B cell (primary cell): ENCODE measurements at regions not wholly inside any gene's neighbourhood (a gene's known extent, or its start where the extent isn't known, plus 50 kb on each side); places are given as distances from the start of the nearest gene placed in this dataset.

ENCODE experiments used
- ATAC-seq: fragments of 200-7000 bp; cut with Tn5 transposase; one replicate; pipeline ENCODE4 v1.10.0; 2021; ENCODE audit warnings: low read depth, mild to moderate bottlenecking, moderate number of reproducible peaks, moderate library complexity
- CTCF ChIA-PET: fragments of 350-600 bp; sonication (Branson Sonifier 250); formaldehyde crosslinking; loops from one replicate; lab custom pipeline; 2021; ENCODE audit warnings: antibody characterized with exemption, inconsistent platforms; lab: Charles Lee
- POLR2A ChIA-PET: fragments of 350-600 bp; sonication (Branson Sonifier 250); formaldehyde crosslinking; loops from one replicate; lab custom pipeline; 2021; ENCODE audit warnings: antibody characterized with exemption; lab: Charles Lee
- DNase-seq: peaks from one replicate; pipeline ENCODE4 v3.0.0; 2013
- H2AFZ ChIP-seq: 2 replicates; pipeline ENCODE4 v1.6.1; 2012; ENCODE audit warnings: mild to moderate bottlenecking, low read depth, low read length; ENCODE audit not compliant: insufficient read depth, poor library complexity, severe bottlenecking
- H3K27ac ChIP-seq, 2 donors: 1 replicate in 1 of 2; 2 replicates in 1 of 2; pipeline ENCODE4 v1.5.1; 2012 to 2013; ENCODE audit warnings: low read length in 2 of 2, mild to moderate bottlenecking in 2 of 2, moderate library complexity in 1 of 2
- H3K27me3 ChIP-seq, 4 experiments: fragments of 200-600 bp in 1 of 4; sonication (generic) in 1 of 4; replicated peaks in 1 of 4; 1 replicate in 2 of 4; 2 replicates in 2 of 4; pipeline versions ENCODE4 v1.6.1 to v1.7.0; 2013 to 2016; ENCODE audit warnings: low read length in 3 of 4, mild to moderate bottlenecking in 2 of 4, mixed read lengths in 1 of 4, moderate library complexity in 1 of 4; ENCODE audit not compliant: insufficient read depth in 4 of 4, control insufficient read depth in 3 of 4; ENCODE audit errors: control extremely low read depth in 1 of 4
- H3K36me3 ChIP-seq, 2 experiments: replicated peaks in 1 of 2; 1 replicate in 1 of 2; 2 replicates in 1 of 2; pipeline versions ENCODE4 v1.6.1 to v1.7.1; 2013; ENCODE audit warnings: low read length in 1 of 2; ENCODE audit not compliant: insufficient read depth in 2 of 2, control insufficient read depth in 1 of 2; ENCODE audit errors: control extremely low read depth in 1 of 2, extremely low read depth in 1 of 2
- H3K4me1 ChIP-seq, 2 donors: fragments of 200-600 bp in 1 of 2; sonication (generic) in 1 of 2; 1 replicate in 1 of 2; 2 replicates in 1 of 2; pipeline versions ENCODE4 v1.5.1 to v1.6.1; 2013 to 2017; ENCODE audit warnings: low read length in 2 of 2; ENCODE audit not compliant: control insufficient read depth in 2 of 2, insufficient read depth in 2 of 2
- H3K4me2 ChIP-seq: replicated peaks from 2 replicates; pipeline ENCODE3; 2012; ENCODE audit warnings: mild to moderate bottlenecking, low read depth, low read length; ENCODE audit not compliant: poor library complexity, severe bottlenecking
- H3K4me3 ChIP-seq, 5 experiments: fragments of 200-600 bp in 1 of 5; sonication (generic) in 1 of 5; 1 replicate in 3 of 5; 2 replicates in 2 of 5; pipeline versions ENCODE4 v1.5.1 to v1.7.0; 2011 to 2016; ENCODE audit warnings: low read length in 4 of 5, mild to moderate bottlenecking in 4 of 5, low read depth in 2 of 5, control low read depth in 1 of 5, moderate library complexity in 1 of 5; ENCODE audit not compliant: insufficient read depth in 1 of 5; ENCODE audit errors: control extremely low read depth in 1 of 5, extremely low read depth in 1 of 5
- H3K79me2 ChIP-seq: fragments of 200-600 bp; sonication (generic); one replicate; pipeline ENCODE4 v1.6.0; 2016; ENCODE audit warnings: low read length; ENCODE audit not compliant: control insufficient read depth, insufficient read depth
- H3K9ac ChIP-seq: fragments of 200-600 bp; sonication (generic); 2 replicates; pipeline ENCODE4 v1.6.1; 2017; ENCODE audit warnings: mild to moderate bottlenecking, low read length, moderate library complexity
- H3K9me3 ChIP-seq, 3 donors: one replicate each; pipeline versions ENCODE4 v1.6.1 to v1.7.1; 2013; ENCODE audit warnings: low read length in 2 of 3; ENCODE audit not compliant: control insufficient read depth in 2 of 3, insufficient read depth in 1 of 3; ENCODE audit errors: control extremely low read depth in 1 of 3
- H4K20me1 ChIP-seq: 2 replicates; pipeline ENCODE4 v1.6.0; 2012; ENCODE audit warnings: mild to moderate bottlenecking, low read length; ENCODE audit not compliant: insufficient read depth, control insufficient read depth, poor library complexity, severe bottlenecking
- H3K27ac Mint-ChIP-seq: one replicate; pipeline ENCODE4 v1.8.0; 2021; ENCODE audit warnings: mixed read lengths
- H3K27me3 Mint-ChIP-seq: one replicate; pipeline ENCODE4 v1.8.0; 2021; ENCODE audit warnings: mixed read lengths
- H3K4me1 Mint-ChIP-seq: one replicate; pipeline ENCODE4 v1.8.0; 2021; ENCODE audit warnings: mixed read lengths
- H3K4me3 Mint-ChIP-seq: one replicate; pipeline ENCODE4 v1.8.0; 2021; ENCODE audit warnings: mixed read lengths
- H3K9me3 Mint-ChIP-seq: one replicate; pipeline ENCODE4 v1.8.0; 2022; ENCODE audit warnings: mixed read lengths; ENCODE audit not compliant: insufficient read depth
- EZH2 ChIP-seq: IDR thresholded peaks from 2 replicates; pipeline ENCODE4 v1.6.1; 2012; ENCODE audit warnings: borderline replicate concordance, low read depth, mild to moderate bottlenecking, moderate library complexity, low read length; ENCODE audit not compliant: insufficient read depth, poor library complexity, severe bottlenecking
- WGBS: methylation state at CpG from one replicate; pipeline ENCODE4 v1.1.5; 2013; ENCODE audit warnings: missing lambda C conversion rate; ENCODE audit not compliant: insufficient coverage; 5-methylcytosine and 5-hydroxymethylcytosine counted together
- intact Hi-C: fragments of 100-400 bp; cut with micrococcal nuclease; formaldehyde crosslinking; loops from one replicate; pipeline ENCODE4 v1.10.0; 2022
- TF ChIP-seq, protein P1 (sequence below): fragments of 200-600 bp; IDR thresholded peaks from one replicate; pipeline ENCODE4 v1.8.0; 2022; ENCODE audit warnings: antibody characterized with exemption, mild to moderate bottlenecking

DNA sequence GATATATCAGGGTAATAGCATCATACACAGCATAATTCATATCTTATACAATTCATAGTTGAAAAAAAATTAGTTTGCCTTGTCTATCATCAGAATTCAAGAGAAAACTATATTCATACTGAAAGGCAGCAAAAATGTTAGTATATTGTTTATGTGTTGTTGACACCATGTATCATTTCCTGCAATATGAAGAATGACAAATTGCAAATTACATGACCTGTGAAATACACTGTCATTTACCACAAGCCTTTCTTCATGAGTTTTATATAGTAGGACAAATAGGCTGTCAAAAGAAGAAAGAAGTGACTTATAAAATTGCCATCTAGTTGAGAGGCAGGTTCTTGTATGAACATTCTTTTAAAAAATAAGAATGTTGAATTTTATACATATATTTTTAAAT is 1136.3 kb upstream of the CDH9 start:
- Mint-ChIP-seq H3K9me3 (peaks cover 2% of the 10 kb centered on the region), H3K27me3 (no peaks in the 10 kb centered on the region), H3K27ac (no peak overlapping the region), H3K4me1 (no peaks in the 10 kb centered on the region), H3K4me3 (no peak overlapping the region)
- H3K4me3 ChIP-seq = no peak overlapping the region
- no peak for DNase-seq
- no peak overlapping the region for H3K4me2 ChIP-seq
- TF ChIP-seq, protein P1, sequence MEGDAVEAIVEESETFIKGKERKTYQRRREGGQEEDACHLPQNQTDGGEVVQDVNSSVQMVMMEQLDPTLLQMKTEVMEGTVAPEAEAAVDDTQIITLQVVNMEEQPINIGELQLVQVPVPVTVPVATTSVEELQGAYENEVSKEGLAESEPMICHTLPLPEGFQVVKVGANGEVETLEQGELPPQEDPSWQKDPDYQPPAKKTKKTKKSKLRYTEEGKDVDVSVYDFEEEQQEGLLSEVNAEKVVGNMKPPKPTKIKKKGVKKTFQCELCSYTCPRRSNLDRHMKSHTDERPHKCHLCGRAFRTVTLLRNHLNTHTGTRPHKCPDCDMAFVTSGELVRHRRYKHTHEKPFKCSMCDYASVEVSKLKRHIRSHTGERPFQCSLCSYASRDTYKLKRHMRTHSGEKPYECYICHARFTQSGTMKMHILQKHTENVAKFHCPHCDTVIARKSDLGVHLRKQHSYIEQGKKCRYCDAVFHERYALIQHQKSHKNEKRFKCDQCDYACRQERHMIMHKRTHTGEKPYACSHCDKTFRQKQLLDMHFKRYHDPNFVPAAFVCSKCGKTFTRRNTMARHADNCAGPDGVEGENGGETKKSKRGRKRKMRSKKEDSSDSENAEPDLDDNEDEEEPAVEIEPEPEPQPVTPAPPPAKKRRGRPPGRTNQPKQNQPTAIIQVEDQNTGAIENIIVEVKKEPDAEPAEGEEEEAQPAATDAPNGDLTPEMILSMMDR = no peak
- TF ChIP-seq EZH2 = no peak
- ATAC-seq = no peak
- H3K27me3 ChIP-seq = no peaks in the 10 kb centered on the region
- no peaks in the 10 kb centered on the region for H3K4me1 ChIP-seq
- no peak overlapping the region for H3K9ac ChIP-seq
- H4K20me1 ChIP-seq = no peaks in the 10 kb centered on the region
- CTCF ChIA-PET = no interaction called here
- no peak overlapping the region for H3K27ac ChIP-seq
- POLR2A ChIA-PET = no interaction called here
- no peaks in the 10 kb centered on the region for H3K9me3 ChIP-seq
- no peak overlapping the region for H2AFZ ChIP-seq
- H3K36me3 ChIP-seq = no peaks in the 10 kb centered on the region
- H3K79me2 ChIP-seq = no peaks in the 10 kb centered on the region
- intact Hi-C loops = no loop called here

DNA sequence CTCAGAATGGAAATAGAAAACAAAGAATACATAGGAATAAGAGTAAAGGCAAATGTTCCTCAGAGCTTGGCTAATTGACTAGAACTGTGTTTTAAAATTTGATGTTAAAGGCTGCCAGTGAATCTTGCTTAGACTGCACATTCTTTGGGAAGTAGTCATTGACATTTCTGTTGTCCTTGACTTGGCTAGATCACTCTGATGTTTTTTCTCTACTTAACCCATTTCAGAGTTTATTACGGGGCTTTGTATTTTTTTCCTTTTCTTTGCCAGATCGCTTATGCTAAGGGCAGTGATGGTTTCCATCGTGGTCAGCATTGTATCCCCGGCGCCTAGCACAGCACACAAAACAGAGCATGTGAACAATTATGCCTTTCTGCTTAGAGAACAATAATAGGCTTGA is 1126.7 kb upstream of the CDH9 start:
- ATAC-seq = no peak
- WGBS = no CpG with 5 or more reads among the region's 5 CpGs

More for the DNA sequence above, 1126.7 kb upstream of the CDH9 start:
- H2AFZ ChIP-seq = no peak overlapping the region
- H3K4me3 ChIP-seq = no peak overlapping the region
- H3K27me3 Mint-ChIP-seq = no peaks in the 10 kb centered on the region
- intact Hi-C loops = no loop called here
- DNase-seq = no peak
- H3K9me3 Mint-ChIP-seq = peaks cover 12% of the 10 kb centered on the region
- no peak overlapping the region for H3K4me2 ChIP-seq
- no peaks in the 10 kb centered on the region for H4K20me1 ChIP-seq
- no peaks in the 10 kb centered on the region for H3K9me3 ChIP-seq
- no peak overlapping the region for H3K4me3 Mint-ChIP-seq
- ChIA-PET POLR2A (no interaction called here), CTCF (no interaction called here)
- TF ChIP-seq, protein P1 = no peak
- no peak for TF ChIP-seq EZH2
- H3K4me1 ChIP-seq = no peaks in the 10 kb centered on the region
- no peak overlapping the region for H3K27ac Mint-ChIP-seq
- H3K9ac ChIP-seq = no peak overlapping the region
- H3K4me1 Mint-ChIP-seq = no peaks in the 10 kb centered on the region
- no peaks in the 10 kb centered on the region for H3K79me2 ChIP-seq
- no peak overlapping the region for H3K27ac ChIP-seq
- H3K36me3 ChIP-seq = no peaks in the 10 kb centered on the region
- H3K27me3 ChIP-seq = no peaks in the 10 kb centered on the region
